NCI-H2196 (cell line): ENCODE measurements at regions not wholly inside any gene's neighbourhood (a gene's known extent, or its start where the extent isn't known, plus 50 kb on each side); places are given as distances from the start of the nearest gene placed in this dataset.
A peak's percentile ranks its signal among the peaks of the same experiment; 100 is the strongest.

Source experiments
- DNase-seq: peaks from one replicate; lab custom pipeline; 2025; ENCODE audit not compliant: unreplicated experiment; lab: John Stamatoyannopoulos, UW

DNA sequence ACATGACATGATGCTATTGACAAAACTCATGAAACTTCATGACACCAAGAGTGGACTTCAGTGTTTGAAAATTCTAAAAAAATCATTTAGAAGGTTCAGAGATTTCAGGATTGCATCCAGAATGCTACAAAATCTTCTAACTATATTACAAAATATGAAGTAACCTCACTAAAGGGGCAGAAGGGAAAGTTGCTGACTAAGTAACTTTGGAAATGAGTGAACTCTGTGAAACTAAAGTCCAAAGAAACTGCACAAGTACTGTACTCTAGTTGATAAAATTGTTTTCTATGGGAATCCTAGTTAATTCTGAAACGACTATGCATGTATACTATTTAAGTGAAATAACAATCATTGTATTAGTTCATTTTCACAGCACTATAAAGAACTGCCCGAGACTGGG is 184.4 kb downstream of the LYPLAL1 start:
- DNase-seq: no peak

DNA sequence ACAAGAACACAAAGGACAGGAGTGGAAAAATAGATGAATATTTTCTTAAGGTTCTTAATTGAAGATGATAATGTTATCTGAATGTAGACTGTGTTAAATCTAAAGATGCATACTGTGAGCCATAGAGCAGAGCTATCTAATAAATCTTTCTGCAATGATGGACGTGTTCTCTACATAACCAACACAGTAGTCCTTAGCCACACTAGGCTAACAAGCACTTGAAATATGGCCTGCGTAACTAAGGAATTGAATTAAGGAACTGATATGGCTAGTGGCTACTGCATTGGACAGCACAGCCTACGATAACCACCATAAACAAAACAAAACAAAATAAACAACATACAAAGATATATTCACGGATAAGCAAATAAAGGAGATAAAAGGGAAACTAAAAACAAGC is 181.3 kb downstream of the LYPLAL1 start:
- DNase-seq: no peak

DNA sequence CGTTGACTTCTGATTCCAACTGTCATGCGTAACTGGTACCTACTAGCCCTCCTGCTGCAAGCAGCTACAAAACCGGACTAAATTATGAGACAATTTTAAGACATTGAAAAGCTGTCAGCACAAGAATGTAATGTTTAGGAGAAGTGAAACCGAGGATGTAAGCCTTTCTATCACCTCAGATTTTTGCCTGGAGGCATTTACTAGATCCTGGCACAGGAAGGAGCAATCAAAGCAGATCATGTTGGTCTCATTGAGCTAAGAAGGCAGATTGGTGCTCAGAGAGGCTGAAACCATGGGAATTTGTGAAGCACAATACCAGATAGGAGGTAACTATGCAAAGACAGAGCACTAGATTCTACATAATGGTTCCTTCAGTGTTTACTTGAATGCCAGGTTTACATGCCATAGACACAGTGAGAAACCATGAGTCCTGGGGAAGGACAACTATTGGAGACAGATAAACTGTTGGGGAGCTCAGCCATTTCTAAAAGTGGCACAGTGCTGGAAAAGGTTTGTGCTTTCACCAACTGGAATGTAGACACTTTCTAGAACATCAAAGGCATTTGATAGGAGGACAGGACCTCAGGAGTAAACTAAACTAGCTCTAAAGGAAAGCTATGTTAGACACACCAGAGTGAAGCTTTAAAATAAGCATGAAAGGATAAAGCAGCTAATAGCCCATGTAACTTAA is 179.4 kb downstream of the LYPLAL1 start:
- DNase-seq: no peak

DNA sequence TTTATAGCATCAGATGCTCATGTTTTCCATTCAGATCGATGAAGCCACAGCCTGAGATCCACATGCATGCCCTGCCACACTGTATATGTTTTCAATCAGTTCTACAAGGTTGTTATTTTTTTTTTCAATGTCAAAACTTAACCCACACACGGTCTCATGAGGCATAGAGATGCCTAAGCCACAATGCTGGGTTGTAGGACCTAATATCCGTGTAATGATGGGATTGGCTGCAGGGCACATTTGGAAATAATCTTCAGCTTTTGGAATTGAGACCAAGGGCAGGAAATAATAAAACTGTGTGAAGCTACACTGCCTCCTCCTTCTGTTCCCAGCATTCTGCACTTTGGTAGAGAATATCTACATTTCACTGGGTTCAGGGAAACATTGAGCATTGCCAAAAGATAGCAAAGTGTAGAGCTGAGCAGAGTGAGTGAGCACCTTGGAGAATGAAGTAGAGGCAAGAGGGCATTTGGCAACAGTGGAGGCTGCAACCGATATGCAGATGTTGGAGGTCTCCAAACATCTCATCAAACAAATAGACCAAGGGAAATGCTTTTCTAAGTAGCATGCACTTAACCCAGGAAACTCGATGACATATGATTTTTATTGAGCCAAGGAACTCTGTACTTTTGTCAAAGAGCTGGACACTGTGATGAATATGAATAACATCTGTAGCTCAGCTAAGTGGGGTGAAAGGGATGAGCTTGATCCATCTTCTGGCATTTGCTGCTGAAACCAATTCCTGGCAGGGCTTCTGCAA is 176.7 kb downstream of the LYPLAL1 start:
- no peak for DNase-seq

DNA sequence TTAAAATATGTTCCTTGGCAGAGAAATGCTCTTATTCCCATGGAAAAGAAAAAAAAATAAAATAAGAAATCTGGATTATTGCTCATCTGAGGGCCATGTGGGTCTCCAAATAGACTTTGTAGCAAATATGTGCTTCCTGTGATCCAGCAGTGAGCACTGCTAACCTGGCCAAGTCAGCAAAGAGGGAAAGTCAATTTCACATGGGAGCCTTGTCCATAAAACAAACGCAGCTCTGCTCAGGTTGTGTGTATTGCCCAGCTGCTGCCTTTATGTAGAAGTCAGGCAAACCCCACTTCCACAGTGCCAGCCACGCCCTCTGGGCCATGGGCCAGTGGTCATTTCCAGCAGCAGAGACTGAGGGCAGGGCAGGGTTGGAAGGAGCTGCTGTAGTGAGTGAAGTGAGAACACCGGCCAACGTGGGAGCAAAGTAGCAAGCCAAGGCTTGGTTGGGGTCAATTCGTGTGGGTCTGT is 174.3 kb downstream of the LYPLAL1 start:
- DNase-seq: peak; percentile 10

DNA sequence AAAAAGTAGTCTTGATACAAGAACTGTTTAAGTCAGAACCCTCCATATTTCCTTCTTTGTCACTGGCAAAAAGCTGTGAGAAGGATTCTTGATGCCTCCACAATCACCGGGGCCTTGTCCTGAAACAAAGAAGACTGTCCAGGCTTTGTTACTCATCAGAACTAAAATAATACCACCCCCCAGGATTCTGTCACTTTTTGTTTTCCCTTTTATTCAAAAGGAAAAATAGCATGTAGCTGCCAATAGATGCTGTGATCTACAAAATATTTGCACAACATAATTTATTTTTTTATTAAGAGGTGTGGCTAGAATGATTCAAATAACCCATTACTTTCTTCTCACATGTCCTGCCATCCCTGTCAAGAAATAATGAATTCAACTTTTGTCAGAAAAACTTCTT is 173.7 kb downstream of the LYPLAL1 start:
- no peak for DNase-seq

DNA sequence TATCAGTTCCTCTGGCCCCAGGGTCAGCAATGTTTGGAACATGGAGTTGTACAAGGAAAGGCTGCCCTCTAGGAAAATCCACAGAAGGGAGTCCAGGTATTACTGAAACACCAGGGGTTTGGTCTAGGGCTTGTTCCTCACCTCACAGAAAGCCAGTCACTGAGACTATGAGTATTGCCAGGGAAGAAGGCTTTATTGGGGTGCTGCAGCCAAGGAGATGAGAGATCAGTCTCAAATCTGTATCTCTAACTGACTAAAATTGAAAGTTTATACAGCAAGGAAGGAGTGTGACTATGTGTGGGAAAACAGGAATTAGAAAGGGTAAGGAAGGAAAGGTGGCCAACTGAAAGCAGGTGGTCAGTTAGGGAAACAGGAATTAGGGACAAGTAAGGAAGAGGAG is 172.3 kb downstream of the LYPLAL1 start:
- no peak for DNase-seq

DNA sequence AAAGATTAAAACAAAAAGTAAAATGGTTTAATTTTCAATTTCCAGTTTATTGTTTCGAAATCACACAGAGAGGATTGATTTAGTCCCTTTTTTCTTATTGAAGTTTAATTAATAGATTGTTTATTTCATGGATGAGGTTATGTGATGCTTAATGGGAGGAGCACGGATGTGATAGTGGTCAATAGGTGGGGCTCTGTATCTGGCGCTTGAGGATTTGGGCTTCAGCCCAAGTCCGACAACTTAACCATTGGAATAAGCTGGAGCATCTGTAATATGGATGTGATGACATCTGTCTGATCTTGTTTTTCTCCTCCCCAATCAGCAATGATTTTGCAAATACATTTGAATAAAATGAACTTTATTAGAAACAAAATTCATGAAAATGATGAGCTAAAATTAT is 169.2 kb downstream of the LYPLAL1 start:
- DNase-seq: no peak

DNA sequence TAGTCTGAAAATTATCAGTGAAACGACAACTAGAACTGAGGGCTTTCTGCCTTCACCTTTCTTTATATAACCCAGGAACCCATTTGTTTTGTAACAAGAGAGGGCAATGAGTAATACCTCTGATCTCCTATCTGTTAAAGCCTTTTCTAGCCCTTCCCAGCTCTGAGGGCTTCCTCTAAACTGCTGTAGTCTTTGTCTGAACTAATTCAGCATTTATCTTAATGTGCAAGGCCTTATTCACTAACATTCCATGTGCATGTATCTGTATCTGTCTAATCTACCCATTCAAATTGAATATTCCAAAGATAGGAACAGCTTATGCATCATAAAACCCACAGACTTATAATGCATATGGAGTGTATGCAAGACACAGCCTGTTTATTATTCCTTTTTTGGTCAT is 167.1 kb downstream of the LYPLAL1 start:
- DNase-seq: no peak

DNA sequence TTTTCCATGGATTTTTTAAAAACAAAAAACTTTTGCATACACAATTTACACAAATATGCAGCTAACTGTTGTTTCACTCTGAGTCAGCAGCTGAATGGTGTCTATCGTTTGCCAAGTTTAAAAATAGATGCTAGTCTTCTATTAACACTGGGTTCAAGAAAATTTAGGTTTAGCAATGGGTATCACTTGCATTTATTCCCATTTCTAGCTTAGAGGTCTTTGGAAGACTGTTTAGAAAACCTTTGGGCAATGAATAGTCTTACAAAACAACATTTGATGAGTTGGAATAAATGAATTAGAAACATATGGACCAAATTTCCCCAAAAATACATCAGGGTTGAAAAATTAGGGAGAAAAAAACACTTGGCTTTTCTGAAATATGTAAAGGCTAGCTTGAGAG is 165.8 kb downstream of the LYPLAL1 start:
- DNase-seq: no peak

DNA sequence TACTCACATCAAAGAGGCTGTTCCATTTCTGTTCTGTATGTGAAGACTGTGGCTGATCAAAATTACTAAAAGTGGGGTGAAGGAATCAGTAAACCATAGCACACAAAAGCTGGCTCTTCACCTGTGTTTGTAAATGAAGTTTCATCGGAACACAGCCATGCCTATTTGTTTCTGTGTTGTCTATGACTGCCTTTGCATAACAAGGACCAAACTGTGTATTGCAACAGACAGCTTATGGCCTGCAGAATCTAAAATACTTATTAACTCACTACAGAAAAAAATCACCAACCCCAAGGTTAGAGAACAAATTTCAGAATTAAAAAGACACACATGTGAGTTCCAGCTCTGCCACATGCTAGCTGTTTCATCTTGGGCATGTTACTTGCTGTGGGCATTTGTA is 163.9 kb downstream of the LYPLAL1 start:
- no peak for DNase-seq

DNA sequence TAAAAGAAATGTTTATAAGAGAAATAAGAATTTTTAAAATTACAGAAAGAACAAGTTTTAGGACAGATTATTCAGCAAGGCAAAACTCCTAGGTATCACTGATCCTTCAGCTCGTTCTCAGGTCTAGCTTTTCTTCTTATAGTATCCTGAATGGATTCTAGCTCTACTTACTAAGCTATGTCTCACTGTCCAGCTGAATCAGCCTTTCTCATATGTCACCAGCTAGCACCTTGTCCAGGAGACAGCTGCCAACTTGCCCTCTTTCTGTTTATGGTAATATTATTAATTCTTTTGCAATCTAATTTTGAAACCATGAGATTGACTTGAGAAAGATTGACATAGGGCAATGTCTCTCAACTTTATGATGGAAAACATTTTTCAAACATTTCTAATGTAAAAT is 159.9 kb downstream of the LYPLAL1 start:
- DNase-seq: no peak

DNA sequence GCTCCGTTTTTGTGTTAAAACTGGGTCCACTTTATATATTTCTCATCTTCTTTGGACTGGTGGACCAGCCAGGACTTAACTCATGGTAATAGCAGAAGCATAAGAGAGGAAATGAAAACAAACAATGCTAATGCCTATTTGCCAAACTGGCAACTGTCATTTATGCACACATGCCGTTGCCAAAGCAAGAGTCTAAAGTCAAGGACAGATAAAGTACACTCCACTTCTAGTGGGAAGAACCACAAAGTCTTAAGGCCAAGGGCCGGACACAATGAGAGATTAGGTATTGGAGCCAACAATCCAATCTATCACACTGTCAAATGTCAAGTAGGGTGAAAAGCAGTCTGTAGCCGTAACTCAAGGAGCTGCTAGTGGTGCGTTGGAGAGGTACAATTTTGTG is 157.7 kb downstream of the LYPLAL1 start:
- DNase-seq: no peak

DNA sequence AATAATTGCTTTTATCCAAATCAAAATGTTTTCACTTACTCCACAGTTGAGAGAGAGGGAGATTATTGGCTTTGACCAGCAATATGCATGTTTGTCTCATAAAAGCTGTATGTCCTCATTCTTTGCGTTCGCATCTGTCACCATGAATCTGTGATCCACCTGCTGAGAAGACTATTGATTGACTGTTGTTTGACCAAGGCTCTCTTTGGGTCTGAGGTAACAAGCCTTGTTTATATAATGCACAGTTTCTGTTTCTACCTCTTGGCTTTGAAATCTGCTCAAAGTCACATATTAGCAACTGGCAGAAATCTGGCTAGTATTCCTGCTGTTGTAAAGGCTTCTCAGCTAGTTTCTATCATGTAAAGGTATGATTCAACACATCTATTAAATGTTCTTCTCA is 157.0 kb downstream of the LYPLAL1 start:
- no peak for DNase-seq

DNA sequence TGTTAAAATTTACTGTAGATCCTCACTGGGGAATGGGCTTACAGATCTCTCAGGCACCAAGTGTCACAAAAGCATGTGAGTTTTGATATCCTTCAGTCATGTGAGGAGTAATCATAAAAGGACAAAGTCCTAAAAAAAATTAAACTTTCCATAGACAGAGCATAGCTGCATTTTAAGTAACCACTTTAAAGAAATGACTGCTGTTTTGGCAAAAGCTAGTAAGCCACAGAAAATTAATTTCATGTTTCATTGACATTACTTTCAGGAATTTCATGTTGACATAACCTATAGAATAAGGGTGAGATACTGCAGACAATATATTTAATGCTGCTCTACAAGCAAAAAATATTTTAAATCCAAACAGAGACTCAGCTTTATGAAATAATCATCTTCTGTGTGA is 156.3 kb downstream of the LYPLAL1 start:
- DNase-seq: no peak

DNA sequence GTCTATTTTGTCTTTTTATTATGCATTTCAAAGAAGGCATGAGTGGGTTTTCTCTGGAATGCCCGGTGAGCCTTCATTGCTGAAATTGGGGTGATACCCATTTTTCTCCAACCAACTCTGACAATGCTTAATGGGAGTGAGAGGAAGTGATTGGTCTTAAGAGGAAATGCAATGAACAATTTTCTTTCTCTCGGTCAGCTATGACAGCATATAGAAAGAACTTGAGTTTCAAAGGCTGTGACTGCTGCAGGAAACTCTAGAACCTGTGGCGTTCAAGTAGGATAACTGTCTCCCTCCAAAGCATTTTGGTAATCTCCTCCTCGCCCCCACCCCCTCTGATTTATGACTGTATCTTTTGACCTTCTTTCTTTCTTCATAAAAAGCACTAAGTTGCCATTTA is 155.9 kb downstream of the LYPLAL1 start:
- DNase-seq: no peak

DNA sequence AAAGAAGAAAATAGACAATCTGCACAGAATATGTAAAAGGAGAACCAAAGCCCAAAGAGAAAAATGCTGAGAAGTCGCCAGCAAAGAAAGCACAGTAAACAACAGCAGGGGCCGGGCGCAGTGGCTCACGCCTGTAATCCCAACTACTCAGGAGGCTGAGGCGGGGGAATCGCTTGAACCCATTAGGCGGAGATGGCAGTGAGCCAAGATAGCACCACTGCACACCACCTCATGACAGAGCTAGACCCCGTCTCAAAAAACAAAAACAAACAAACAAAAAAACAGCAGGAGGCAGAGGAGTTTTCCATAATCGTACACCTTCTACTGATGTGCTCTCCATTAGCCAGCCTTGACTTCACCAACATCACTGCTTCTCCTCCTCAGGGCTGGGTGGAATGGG is 153.2 kb downstream of the LYPLAL1 start:
- DNase-seq: no peak

DNA sequence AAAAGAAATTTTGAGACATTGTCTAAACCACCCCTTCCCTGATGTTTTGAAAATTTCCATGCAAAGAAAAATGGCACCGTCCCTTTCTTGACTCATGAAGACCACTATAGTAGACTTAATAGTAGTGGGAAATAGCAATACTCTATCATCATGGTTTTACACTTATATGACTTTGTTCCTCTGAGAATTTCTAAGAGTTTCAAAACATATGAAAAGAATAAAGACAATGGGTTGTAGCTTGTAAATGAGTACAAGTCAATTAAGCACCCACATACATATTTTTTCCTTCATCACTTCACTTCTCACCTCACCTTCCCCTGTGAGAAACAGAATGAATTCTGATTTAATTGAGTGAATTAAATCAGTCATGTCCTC is 151.7 kb downstream of the LYPLAL1 start:
- no peak for DNase-seq

DNA sequence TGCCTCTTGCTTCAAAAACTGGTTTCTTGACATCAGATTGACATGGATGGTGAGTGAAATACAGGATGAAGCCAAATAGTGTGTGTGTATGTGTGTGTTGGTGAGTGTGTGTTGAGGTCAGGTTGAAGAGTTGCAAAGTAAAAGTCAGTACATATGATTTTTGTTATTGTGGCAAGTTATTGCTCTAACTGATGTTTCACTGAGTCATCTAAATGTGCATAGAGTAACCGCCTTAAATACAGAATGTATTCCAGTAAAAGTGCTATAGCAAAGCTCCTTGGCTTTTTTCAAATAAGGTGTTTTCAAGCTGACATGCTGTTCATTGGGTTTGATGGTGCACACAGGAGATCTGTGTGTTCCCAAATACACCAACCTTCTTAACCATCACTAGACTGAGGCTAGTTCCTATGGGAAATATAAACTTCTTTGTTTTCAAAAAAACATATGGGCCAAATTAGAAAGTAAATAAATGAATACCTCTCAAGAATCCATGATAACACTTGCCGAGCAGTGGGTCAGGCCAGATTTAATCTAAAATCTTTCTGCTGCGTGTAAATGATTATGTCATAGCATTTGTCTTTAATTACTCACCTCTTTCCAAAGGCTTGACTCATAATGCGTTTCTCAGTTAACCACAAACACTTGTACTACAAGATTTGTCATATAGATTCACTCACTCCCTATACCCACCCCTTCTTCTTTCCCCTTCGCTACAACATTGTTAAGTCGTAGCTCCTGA is 151.1 kb downstream of the LYPLAL1 start:
- no peak for DNase-seq

DNA sequence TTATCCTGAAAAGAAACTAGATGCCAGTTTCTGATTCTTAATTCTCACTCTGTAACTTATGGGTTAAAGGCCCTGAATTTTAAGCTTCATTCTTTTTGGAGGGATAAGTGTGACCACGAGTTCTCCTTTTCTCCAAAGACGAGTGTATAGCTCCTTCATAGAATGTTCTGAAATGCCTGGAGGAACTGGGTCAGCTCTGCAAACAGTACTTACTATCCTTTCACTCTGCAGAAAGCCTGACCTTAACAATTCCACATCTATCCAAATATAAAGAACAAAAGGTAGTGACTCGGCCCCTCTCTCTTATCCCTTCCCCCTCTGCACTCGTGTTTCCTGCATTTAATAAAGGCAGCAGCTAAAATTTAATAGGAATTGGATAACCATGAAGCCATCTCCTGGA is 150.5 kb downstream of the LYPLAL1 start:
- DNase-seq: no peak

DNA sequence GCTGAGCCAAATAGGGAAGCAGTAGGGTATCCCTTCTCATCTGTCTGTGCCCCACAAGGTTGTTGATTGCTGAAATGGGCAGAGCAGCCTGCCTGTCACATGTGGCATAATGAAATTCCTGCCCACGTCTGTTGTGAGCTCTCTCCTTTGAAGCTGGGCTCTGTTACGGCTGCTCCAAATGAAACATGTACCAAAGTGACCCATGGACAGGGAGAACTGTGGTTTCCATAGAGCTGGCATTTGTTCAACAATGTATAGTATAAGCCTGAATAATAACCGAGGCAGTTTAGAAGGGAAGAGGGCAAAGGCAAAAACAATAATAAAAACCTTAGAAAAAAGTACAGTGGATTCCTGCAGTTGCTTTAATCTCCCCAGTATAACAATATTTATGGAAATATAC is 149.7 kb downstream of the LYPLAL1 start:
- DNase-seq: no peak

DNA sequence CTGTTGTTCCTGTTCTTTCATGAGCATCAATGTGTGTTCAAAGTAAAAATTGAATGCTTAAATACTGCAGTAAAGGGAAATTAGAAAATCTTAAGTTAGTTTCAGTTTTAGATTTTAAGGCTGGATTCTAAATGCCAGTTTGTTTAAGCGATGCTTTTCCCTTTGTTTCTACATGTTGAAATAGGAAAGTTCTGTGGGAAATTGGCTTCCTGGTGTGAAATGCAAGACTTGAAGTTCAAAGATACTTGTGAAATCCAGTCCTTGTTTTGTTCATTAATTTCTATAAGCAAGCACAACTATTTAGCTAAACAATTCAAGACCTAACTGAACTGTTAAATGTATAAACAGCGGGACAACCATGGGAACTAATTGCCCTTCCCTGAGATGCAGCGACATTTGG is 149.1 kb downstream of the LYPLAL1 start:
- DNase-seq: no peak
